ENCODE measurements at regions not wholly inside any gene's neighbourhood (a gene's known extent, or its start where the extent isn't known, plus 50 kb on each side); places are given as distances from the start of the nearest gene placed in this dataset.

DNA sequence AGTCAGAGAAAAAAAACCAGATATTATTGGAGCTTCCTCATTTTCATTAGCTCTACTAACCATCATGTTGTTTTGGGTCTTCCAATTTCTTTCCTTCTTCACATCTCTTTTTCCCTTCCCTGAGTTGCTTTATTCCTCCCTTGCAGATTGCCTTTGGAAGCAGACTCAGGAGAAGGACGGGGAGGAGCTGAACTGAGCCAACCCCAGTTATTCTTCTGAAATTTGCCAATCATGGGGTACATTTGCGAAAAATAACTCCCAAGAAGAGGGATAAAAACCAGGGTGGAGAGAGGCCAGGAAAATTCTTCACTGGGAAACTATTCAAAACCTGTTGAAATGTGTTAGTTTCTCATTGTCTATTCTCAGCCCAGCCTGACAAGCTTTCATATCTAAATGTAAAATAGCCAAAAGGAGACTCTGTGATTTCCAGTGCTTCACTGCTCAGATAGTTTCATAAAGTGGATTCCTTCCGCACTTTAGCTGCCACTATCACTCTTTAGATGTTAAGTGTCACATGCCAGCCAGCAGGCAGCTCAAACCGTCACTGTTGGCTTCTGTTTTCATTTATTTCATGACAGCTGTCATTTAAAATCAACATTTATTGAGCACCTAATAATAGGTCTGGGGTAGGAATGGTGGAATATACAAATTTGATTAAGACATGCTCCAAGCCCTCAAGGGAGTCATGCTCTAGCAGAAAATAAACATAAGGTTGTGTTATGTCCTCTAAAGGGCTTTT lies 204.5 kb downstream of the SREK1 start:
- TF ChIP-seq, protein P1, sequence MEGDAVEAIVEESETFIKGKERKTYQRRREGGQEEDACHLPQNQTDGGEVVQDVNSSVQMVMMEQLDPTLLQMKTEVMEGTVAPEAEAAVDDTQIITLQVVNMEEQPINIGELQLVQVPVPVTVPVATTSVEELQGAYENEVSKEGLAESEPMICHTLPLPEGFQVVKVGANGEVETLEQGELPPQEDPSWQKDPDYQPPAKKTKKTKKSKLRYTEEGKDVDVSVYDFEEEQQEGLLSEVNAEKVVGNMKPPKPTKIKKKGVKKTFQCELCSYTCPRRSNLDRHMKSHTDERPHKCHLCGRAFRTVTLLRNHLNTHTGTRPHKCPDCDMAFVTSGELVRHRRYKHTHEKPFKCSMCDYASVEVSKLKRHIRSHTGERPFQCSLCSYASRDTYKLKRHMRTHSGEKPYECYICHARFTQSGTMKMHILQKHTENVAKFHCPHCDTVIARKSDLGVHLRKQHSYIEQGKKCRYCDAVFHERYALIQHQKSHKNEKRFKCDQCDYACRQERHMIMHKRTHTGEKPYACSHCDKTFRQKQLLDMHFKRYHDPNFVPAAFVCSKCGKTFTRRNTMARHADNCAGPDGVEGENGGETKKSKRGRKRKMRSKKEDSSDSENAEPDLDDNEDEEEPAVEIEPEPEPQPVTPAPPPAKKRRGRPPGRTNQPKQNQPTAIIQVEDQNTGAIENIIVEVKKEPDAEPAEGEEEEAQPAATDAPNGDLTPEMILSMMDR (IDR thresholded peaks at IDR 0.05) = no peak
- TF ChIP-seq POLR2A (IDR thresholded peaks at IDR 0.05) = no peak

Measured in uterus (tissue), 2 donors.